ENCODE measurements at regions not wholly inside any gene's neighbourhood (a gene's known extent, or its start where the extent isn't known, plus 50 kb on each side); places are given as distances from the start of the nearest gene placed in this dataset.
"Not testable (repeated sequence)": the region's sequence is repeated elsewhere in the genome, so short reads cannot be mapped to it uniquely, and the experiment has no call there.

DNA sequence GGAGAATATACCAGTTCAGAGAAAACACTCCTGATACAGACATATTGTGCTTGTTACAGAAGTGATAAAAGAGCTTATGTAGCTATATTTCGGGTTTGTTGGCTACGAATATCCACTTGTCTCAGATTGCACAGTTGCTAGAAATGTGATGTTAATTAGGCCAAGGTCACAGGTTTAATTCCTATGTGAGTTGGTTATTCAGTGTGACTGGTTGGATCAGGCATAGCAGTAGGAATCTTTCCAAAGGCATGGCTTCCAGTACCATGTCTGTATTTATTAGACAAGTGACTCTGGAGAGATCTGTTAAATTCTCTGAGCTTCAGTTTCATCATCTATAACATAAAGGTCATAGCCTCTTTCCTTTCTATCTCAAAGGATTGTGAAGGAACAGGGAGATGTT is 152.7 kb upstream of the KITLG start:
- DNase-seq = no peak

DNA sequence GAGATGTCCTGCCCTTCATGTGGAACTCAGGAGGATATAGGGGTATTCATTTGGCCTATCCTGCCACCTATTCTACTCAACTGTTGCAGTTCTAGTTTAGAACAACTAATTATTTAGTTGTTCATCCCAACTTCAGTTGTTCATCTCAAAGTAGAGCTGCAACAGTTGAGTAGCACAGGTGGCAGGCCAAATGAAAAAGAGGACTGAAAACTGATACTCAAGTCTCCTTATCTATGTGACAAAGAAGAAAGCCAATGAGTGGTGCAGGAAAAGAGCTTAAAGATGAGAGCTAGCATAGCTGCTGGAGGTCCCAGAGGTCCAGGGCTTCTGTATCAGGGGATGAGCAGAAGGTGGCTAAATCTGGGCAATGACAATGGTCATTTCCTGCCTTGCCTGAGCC is 148.9 kb upstream of the KITLG start:
- DNase-seq = no peak

DNA sequence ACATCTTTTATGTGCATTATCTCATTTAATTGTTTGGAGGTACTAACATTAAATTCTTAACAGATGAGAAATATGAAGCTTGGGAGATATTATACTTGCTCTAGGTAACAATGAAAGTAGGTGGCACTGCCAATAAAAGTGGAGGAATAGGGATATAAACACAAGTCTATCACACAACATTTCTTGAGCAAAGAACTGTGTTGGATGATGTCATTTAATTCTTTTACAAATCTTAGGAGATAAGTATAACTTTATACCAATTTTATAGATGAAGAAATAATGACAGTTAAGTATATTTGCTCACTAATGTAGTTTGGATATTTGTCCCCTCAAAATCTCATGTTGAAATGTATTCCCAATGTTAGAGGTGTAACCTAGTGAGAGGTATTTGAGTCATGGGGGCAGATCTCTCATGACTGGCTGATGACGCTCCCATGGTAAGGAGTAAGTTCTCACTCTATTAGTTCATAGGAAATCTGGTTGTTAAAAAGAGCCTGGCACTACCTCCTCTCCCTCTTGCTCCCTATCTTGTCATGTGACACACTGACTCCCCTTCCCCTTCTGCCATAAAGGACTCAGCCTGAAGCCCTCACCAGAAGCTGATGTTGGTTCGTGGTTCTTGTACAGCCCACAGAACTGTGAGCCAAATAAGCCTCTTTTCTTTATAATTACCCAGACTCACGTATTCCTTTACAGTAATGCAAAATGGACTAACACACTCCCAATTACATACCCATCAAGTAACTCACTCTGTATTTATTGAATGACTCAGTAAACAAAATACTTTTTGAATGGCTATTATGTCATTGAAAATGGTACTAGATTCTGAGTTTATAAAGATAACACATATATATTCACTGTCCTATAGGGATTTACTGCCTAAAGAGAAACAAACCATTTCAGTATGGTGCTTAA is 146.8 kb upstream of the KITLG start:
- DNase-seq = no peak

DNA sequence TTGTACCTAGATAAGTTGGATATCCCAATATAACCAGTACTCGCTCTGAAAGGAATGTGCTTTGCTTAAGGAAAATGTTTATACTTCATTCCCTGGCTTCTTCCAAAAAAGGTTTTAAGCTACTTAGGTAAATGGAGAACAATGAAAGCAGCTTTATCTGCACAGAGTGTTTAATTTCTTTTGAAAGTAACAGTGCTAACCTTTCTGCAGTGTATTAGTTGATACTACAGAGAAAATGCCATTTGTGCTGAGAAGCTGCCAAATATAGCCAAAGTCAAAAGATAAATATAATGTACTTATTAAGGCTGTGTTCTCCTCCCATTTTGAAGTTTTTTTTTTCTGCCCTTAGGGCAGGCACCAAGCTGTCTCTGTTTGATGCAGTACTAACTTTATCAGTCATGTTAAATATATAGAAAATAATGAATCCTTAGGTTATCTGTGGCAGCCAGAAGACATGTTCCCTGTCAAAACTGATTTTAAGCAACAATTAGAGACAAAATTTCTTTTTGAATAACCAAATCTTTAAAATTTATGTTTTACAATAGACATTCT is 145.4 kb upstream of the KITLG start:
- no peak for DNase-seq

DNA sequence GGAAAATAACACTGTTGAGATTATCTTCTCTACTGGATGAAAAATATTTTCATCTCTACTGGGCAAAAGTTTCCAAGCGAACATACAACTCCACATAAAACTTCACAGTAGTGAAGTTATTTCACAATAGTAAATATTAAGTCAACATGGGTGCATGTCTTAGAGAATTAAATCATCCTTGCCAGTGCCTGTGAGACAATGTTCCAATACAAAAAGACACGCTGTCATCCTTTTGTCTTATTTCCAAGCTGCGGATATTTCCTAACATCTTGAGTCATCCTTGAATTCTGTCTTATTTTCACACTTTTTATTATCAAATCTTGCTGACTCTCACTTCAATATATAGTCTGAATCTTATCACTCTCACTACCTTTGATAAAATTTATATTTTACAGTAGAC is 142.9 kb upstream of the KITLG start:
- DNase-seq = no peak

DNA sequence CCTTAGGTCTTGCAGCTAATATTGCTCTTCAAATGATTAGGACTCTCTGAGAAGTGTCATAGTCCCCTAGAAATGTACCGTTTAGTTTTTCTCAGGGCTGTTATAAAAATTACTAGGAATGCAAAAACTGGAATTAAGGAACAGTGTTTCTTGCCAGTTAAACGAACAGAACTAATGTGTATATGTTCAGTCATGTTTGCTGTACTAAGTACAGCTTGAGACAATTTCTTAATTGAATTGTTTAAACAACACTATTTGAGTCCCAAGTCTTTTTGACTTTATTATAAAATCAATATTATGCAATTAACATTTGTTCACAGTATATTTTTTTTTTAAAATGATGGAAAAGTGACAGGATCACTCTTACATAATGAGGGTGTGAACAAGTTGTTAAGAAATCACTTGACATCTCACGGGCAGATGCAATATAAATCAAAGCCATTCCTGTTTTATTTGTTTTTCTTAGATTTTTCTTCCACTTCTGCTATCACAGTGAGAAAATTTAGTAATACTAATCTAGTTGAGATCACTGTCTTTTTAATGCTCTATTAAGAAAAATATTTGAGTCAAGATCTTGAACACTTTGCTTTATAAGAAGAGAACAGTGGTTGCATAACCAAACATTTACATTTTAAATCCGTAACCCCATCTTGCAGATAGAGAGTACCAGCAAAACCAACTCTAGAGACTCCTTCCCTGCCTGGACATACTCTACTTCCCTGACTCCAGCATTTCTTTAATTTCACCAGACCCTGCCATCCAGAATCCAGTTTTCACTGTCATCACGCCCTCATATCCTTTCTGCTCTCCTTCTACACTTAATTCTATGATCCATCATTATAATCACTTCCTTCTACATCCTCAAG is 140.7 kb upstream of the KITLG start:
- no peak for DNase-seq

DNA sequence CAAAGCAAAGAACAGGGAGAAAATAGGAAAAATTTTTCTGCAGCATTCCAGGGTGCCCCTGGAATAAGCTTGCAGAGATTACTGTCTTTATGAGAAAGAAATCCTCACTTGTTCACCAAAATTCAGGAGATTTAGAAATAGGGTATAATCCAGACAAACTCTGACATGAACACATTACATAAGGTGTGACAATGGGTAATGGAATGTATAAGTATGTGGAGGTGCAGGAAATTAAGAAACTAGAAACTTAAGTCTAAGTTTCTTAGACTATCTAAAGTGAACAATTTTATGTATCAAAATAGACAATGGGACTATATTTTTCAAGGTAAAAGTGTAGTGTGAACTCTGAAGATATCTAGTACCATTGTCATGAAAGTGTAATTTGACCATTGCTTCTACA is 140.0 kb upstream of the KITLG start:
- no peak for DNase-seq

DNA sequence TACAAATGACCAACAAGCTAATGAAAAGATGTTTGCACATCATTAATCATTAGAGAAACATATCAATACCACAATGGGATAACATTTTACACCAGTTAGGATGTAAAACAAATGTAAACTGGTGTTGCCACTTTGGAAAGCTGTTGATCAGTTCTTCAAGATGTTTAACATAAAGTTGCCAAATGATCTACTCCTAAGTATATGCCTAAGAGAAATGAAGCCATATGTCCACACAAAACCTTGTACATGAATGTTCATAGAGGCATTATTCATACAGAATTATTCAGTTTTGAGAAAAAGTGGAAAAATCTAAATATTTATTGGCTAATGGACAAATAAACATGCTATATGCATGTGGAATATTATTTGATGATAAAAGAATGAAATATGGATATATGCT is 136.9 kb upstream of the KITLG start:
- no peak for DNase-seq

DNA sequence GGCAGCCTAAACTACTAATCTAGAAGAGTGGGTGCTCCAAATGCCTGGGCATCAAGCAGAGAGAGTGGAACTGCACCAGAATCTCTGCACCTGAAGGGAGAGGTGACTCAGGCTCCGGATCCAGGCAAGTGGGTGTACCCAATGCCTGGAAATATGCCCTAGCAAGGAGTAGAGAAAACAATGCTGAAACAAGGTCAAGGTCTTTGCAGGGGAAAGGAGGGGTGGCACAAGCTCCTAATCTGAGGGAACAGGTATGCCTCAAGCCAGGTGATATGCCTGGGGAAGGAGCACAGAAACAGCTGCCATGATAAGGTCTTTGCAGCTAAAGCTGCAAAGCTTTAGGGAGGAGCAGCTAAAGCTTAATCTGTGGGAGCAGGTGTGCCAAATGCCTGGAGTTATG is 136.0 kb upstream of the KITLG start:
- DNase-seq = no peak

DNA sequence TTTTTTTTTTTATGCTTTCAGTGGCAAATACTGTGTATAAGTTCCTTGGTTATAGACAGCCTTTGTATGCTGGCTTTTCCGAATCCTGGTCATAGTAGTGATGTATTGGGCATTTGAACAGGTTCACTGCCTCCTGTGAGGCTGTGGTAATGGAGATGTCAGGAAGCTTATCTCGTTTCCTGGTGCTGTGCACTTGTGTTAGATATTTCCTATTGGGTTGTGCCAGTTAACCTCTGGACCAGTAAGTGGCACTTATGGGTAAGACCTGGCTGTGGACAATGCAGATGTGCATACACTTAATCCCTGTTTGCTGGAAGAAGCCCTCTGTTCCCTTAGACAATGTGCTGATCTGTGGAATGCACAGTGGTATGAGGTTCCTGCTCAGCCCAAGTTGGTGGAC is 135.4 kb upstream of the KITLG start:
- DNase-seq = no peak

DNA sequence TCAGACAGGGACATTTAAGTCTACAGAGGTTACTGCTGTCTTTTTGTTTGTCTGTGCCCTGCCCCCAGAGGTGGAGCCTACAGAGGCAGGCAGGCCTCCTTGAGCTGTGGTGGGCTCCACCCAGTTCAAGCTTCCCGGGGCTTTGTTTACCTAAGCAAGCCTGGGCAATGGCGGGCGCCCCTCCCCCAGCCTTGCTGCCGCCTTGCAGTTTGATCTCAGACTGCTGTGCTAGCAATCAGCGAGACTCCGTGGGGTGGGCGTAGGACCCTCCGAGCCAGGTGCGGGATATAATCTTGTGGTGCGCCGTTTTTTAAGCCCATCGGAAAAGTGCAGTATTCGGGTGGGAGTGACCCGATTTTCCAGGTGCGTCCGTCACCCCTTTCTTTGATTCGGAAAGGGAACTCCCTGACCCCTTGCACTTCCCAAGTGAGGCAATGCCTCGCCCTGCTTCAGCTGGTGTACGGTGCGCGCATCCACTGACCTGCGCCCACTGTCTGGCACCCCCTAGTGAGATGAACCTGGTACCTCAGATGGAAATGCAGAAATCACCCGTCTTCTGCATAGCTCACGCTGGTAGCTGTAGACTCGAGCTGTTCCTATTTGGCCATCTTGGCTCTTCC is 134.1 kb upstream of the KITLG start:
- not testable (repeated sequence) for DNase-seq

DNA sequence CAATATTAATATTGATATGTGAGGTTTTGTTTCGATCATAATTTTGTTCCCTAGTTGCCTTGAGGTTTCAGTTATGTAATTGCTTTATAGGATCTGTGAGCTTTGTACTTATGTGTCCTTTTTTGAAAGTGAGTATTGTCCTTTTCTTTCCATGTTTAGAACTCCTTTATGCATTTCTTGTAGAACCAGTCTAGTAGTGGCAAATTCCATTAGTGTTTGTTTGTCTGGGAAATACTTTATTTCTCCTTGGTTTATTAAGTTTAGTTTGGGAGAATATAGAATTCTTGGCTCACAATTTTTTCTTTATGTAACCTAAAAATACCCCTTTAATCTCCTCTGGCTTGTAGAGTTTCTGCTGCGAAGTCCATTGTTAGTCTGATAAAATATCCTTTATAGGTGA is 127.5 kb upstream of the KITLG start:
- no peak for DNase-seq

DNA sequence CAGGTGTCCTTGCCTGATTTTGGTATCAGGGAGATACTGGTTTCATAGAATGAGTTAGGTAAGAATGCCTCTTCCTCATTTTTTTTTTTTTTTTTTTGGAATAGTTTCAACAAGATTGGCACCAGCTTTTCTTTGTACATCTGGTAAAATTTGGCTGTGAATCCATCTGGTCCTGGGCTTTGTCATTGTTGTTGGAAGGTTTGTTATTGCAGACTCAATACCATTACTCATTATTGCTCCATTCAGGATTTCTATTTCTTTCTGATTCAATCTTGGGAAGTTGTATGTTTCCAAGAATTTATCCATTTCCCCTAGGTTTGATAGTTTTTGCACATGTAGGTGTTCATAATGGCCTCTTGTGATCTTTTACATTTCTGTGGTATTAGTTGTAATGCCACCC is 126.0 kb upstream of the KITLG start:
- no peak for DNase-seq

DNA sequence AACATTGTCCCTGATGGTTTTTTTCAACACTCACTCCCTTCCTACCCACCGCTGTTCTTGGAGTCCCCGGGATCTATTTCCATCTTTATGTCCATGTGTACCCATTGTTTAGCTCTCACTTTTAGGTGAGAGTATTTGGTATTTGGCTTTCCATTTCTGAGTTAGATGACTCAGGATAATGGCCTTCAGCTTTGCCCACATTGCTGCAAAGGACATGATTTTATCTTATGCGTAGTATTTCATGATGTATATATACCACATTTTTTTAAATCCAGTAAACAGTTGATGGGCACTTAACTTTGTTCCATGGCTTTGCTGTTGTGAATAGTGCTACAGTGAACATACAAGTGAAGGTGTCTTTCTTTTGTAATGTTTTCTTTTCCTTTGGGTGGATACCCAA is 123.5 kb upstream of the KITLG start:
- no peak for DNase-seq

DNA sequence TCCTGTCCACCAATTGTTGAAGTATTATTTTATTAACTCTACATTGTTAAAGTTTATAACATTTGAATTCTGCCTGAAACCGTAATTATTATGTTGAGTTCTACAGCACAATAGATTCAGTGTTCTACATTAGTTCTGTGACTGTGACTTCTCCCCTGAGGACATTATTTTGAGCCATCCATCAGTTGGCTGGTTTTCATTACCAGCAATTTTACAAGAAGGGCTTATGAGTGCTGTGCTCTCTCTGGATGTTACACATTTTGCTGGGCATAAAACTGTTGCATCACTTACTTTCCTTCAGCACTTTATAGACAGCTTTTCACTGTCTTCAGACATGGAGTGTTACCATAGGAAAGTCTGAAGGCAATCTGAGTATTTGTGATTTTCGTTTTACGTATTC is 118.2 kb upstream of the KITLG start:
- DNase-seq = no peak

DNA sequence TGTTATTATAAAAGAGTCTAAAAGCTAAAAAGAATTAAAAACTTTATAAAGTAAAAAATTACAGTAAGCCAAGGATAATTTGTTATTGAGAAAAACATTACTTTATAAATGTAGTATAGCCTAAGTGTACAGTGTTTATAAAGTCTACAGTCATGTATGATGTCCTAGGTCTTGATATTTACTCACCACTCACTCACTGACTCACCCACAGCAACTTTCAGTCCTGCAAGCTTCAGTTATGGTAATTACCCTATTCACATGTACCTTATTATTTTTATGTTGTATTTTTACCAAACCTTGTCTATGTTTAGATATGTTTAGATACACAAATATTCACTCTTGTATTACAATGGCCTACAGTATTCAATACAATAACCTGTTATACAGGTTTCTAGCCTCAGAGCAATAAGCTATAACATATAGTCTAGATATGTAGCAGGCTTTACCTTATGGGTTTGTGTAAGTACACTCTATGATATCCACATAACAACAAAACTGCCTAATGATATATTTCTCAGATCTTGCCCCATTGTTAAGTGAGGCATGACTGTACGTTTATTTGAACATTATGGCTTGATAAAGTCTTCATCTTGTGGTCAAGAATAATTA is 113.7 kb upstream of the KITLG start:
- DNase-seq = no peak

DNA sequence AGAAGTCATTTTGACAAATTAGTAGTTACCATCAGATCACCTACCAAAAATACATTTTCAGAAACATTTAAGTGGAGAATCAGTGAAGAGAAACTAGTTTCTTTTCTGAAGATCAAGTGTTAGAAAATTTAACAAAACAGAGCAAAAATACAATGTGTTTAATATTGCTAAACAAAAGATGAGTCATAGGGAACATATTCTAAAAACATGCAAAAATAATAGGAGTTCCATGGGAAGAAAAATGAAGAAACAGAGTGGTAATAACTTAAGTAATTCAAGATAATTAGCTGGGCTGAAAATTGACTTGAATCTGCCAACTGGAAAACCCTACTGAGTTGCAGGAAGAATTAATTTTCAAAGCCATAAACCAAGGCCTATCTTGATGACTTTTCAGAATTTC is 111.5 kb upstream of the KITLG start:
- DNase-seq = no peak

DNA sequence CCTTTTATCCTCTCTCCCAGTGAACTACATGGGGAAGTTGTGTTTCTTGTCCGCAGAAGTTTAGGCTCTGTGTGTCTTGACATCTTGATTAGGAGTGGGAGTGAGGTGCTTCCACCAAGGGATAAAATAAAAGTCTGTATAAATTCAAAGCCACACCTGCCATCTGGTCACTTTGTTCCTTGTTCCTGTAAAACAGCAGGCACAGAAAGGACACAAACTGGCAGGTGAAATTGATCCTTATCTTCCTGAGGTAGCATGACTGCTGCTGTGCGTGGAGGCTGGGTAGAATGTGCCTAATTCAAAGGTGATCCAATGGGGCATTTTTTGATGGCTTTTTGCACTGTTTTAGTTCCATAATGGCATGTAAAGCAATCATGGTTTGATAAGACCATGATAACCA is 104.3 kb upstream of the KITLG start:
- no peak for DNase-seq

DNA sequence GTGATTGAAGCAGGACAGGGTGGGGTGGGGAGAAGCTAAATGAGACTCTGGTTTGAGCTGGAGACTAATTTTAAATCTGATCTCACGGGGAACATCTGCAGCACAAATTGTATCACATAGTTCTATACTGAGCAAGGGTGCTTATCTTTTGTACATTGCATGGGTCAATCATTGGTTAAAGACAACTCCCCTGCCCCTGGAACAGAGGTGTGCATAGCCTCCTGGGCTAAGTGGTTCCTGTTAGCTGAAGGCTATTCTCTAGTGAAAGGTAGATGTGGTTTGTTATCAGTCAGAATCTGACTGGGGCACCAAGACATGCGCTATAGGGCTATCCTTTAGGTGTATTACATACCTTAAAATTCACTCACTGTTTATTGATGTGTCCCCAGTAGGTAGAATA is 103.9 kb upstream of the KITLG start:
- DNase-seq = no peak

DNA sequence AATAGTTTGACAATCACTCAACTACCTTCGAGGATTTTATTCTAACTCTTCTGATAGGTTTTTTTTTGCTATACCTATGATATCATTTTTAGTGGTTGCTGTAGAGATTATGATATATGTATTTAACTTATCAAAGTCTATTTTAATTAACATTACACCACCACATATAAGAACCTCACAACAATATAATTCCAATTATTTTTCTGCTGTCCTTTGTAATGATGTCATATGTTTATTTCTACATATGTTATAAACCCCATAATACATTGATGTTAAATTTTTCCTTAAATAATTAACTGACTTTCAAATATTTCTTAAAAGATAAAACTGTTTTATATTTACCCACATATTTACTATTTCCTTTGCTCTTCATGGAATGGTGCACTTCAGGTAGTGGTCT is 103.4 kb upstream of the KITLG start:
- no peak for DNase-seq

DNA sequence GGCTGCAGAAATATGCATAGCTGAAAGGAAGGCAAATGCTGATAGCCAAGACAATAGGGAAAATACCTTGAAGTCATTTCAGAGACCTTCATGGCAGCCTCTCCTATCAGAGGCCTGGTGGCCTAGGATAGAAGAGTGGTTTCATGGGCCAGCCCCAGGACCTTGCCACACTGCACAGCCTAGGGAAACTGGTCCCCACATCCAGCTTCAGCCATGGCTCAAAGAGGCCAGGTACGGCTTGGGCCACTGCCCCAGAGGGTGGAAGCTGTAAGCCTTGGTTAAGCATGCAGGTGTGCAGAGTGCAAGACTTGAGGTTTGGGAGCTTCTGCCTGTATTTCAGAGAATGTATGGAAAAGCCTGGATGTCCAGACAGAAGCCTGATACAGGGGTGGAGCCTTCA is 101.0 kb upstream of the KITLG start:
- no peak for DNase-seq

DNA sequence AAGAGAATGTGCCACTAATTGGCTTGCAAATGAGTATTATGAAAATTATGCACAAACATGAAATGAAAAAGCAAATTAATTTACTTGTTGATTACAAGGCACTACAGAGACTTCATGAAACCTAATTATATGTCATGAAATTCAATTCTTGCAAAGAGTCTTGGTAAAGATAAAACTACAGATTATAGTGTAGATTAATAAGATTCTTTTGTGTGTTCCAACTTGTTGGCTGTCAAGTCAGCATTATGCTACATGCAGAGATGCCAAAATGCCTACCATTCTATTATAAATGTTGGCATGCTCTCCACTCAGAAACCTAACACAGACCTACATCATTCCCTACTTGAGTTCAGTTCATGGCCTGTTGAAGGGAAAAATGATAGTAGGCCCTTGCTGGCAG is 97.2 kb upstream of the KITLG start:
- DNase-seq = no peak

DNA sequence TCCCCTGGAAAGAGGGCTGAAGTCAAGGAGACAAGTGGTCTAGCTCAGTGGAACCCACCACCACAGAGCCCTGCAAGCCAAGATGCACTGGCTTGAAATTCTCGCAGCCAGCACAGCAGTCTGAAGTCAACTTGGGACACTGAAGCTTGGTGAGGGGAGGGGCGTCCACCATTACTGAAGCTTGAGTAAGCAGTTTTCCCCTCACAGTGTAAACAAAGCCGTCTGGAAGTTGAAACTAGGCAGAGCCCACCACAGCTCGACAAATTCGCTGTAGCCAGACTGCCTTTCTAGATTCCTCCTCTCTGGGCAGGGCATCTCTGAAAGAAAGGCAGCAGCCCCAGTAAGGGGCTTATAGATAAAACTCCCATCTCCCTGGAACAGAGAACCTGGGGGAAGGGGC is 87.3 kb upstream of the KITLG start:
- DNase-seq = not testable (repeated sequence)
